ENCODE measurements at regions not wholly inside any gene's neighbourhood (a gene's known extent, or its start where the extent isn't known, plus 50 kb on each side); places are given as distances from the start of the nearest gene placed in this dataset.
"Not testable (repeated sequence)": the region's sequence is repeated elsewhere in the genome, so short reads cannot be mapped to it uniquely, and the experiment has no call there.

DNA sequence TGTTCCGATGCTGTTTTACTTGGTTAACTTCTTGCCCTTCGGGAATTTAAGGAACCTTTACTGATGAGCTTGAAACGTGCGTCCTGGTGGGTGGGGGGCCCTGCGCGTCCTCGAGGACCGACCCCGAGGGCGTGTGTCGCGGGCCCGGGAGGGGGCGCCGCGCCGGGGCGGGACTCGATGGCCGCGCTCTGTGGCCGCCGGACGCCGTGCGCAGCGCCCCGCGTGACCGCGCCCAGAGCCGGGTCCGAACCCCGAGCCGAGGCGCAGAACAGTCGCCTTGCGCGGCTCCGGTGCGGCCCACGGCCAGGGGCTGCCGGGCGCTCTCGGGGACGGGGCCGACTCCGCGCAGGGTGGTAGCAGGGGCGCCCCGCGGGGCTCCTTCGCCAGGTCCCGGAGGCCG lies 4053.5 kb upstream of the TPTE start:
- TF ChIP-seq, protein P1, sequence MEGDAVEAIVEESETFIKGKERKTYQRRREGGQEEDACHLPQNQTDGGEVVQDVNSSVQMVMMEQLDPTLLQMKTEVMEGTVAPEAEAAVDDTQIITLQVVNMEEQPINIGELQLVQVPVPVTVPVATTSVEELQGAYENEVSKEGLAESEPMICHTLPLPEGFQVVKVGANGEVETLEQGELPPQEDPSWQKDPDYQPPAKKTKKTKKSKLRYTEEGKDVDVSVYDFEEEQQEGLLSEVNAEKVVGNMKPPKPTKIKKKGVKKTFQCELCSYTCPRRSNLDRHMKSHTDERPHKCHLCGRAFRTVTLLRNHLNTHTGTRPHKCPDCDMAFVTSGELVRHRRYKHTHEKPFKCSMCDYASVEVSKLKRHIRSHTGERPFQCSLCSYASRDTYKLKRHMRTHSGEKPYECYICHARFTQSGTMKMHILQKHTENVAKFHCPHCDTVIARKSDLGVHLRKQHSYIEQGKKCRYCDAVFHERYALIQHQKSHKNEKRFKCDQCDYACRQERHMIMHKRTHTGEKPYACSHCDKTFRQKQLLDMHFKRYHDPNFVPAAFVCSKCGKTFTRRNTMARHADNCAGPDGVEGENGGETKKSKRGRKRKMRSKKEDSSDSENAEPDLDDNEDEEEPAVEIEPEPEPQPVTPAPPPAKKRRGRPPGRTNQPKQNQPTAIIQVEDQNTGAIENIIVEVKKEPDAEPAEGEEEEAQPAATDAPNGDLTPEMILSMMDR (conservative IDR thresholded peaks at IDR 0.05 in 1 of 2, IDR thresholded peaks at IDR 0.05 in 1 of 2; ENCODE audit: low read depth in 1 of 2, low read length in 2 of 2) = not testable (repeated sequence)
- not testable (repeated sequence) for TF ChIP-seq EZH2 (IDR thresholded peaks at IDR 0.05; ENCODE audit: low read length, missing control alignments)
